Nucleus accumbens (tissue), 56 donors: ENCODE measurements at regions not wholly inside any gene's neighbourhood (a gene's known extent, or its start where the extent isn't known, plus 50 kb on each side); places are given as distances from the start of the nearest gene placed in this dataset.
"Not testable (repeated sequence)": the region's sequence is repeated elsewhere in the genome, so short reads cannot be mapped to it uniquely, and the experiment has no call there.

Experiments
- DNase-seq, 56 donors: peaks; one replicate each; lab custom pipeline; 2025; lab: John Stamatoyannopoulos, UW

- no peak for DNase-seq
Measured at GRCh38 chr7:98727146-98727709, 110.1 kb downstream of the NPTX2 start.

- no peak for DNase-seq
Measured at GRCh38 chr7:98728555-98728954, 111.5 kb downstream of the NPTX2 start.

GRCh38 chr7:98729121-98729520, 112.0 kb downstream of the NPTX2 start:
- no peak for DNase-seq

- DNase-seq, result no peak
Measured at GRCh38 chr7:98730326-98730725, 113.2 kb downstream of the NPTX2 start.

GRCh38 chr7:98731651-98732050, 114.6 kb downstream of the NPTX2 start:
- DNase-seq, result no peak

GRCh38 chr7:98733036-98733435, 116.0 kb downstream of the NPTX2 start:
- DNase-seq, result no peak

- no peak for DNase-seq
Measured at GRCh38 chr7:98735801-98736200, 118.7 kb downstream of the NPTX2 start.

- DNase-seq, result not testable (repeated sequence)
Measured at GRCh38 chr7:98736461-98736860, 119.4 kb downstream of the NPTX2 start.

GRCh38 chr7:98737176-98737575, 120.1 kb downstream of the NPTX2 start:
- no peak for DNase-seq

GRCh38 chr7:98740643-98741042, 123.6 kb downstream of the NPTX2 start:
- DNase-seq, result no peak

- DNase-seq, result peak in 37 of 56 donors; percentile 0 to 76 (median 20)
Measured at GRCh38 chr7:98745722-98746318, 124.0 kb downstream of the TMEM130 start.

GRCh38 chr7:98748090-98748489, 121.7 kb downstream of the TMEM130 start:
- no peak for DNase-seq

GRCh38 chr7:98753176-98753575, 116.6 kb downstream of the TMEM130 start:
- DNase-seq, result no peak

GRCh38 chr7:98753989-98754479, 115.8 kb downstream of the TMEM130 start:
- DNase-seq, result peak in 22 of 56 donors; percentile 2 to 68 (median 16)

- no peak for DNase-seq
Measured at GRCh38 chr7:98755138-98755898, 114.5 kb downstream of the TMEM130 start.

- DNase-seq, result no peak
Measured at GRCh38 chr7:98758157-98758556, 111.7 kb downstream of the TMEM130 start.

- peak in 19 of 56 donors; percentile 2 to 73 (median 17) for DNase-seq
Measured at GRCh38 chr7:98760201-98760651, 109.6 kb downstream of the TMEM130 start.

- no peak for DNase-seq
Measured at GRCh38 chr7:98761225-98761624, 108.6 kb downstream of the TMEM130 start.

GRCh38 chr7:98762620-98763019, 107.2 kb downstream of the TMEM130 start:
- DNase-seq, result no peak

GRCh38 chr7:98763441-98763840, 106.4 kb downstream of the TMEM130 start:
- no peak for DNase-seq

GRCh38 chr7:98764946-98765345, 104.9 kb downstream of the TMEM130 start:
- no peak for DNase-seq

- not testable (repeated sequence) for DNase-seq
Measured at GRCh38 chr7:98770085-98770484, 99.7 kb downstream of the TMEM130 start.
